Vagina (tissue), 2 donors: ENCODE measurements at regions not wholly inside any gene's neighbourhood (a gene's known extent, or its start where the extent isn't known, plus 50 kb on each side); places are given as distances from the start of the nearest gene placed in this dataset.

ENCODE experiments used
- CTCF ChIP-seq, 3 experiments: fragments of 450-650 bp in 2 of 3; fragments of 200-600 bp in 1 of 3; sonication (generic) in 1 of 3; IDR thresholded peaks; one replicate each; pipeline ENCODE4 v1.5.1; 2017 to 2019; ENCODE audit warnings: antibody characterized with exemption in 3 of 3, mild to moderate bottlenecking in 2 of 3, moderate library complexity in 2 of 3
- POLR2A ChIP-seq, 2 donors: fragments of 450-650 bp; IDR thresholded peaks; one replicate each; pipeline ENCODE4 v1.6.1; 2017; ENCODE audit warnings: antibody characterized with exemption in 2 of 2, mild to moderate bottlenecking in 2 of 2, moderate library complexity in 2 of 2
- POLR2AphosphoS5 ChIP-seq, 2 donors: sonication (generic); formaldehyde crosslinking; IDR thresholded peaks; one replicate each; pipeline ENCODE4 v1.9.0; 2017; ENCODE audit warnings: antibody characterized with exemption in 2 of 2, mild to moderate bottlenecking in 2 of 2, low read depth in 1 of 2; ENCODE audit not compliant: insufficient read depth in 1 of 2

DNA sequence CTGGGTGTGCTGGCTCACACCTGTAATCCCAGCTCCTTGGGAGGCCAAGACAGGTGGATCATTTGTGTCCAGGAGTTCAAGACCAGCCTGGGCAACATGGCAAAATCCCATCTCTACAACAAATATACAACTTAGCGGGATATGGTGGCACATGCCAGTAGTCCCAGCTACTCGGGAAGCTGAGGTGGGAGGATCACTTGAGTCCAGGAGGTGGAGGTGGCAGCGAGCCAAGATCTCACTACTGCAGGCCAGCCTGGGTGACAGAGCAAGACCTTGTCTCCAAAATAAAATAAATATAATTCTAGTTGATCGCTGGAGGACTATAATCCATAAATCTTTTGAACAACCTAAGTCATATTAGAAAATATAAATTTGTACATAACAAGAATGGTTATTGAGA is 1061.5 kb upstream of the PCDH9 start:
- TF ChIP-seq CTCF (IDR thresholded peaks at IDR 0.05) (no peak), POLR2AphosphoS5 (IDR thresholded peaks at IDR 0.05; ENCODE audit: insufficient read depth in 1 of 2, low read depth in 1 of 2) (no peak), POLR2A (IDR thresholded peaks at IDR 0.05) (no peak)
